Stimulated activated CD8-positive, alpha-beta memory T cell treated with anti-CD3 and anti-CD28 coated beads, Interleukin-2, amount 100 ng/mL, for 1 hour (primary cell): ENCODE measurements at regions not wholly inside any gene's neighbourhood (a gene's known extent, or its start where the extent isn't known, plus 50 kb on each side); places are given as distances from the start of the nearest gene placed in this dataset.
A peak's percentile ranks its signal among the peaks of the same experiment; 100 is the strongest.

Experiments used
- DNase-seq, 2 donors: peaks; one replicate each; pipeline ENCODE4 v3.0.0-alpha.2; 2020; ENCODE audit warnings: low read depth in 2 of 2

GRCh38 chr2:59920961-59921360 is 632.5 kb downstream of the BCL11A start:
- no peak for DNase-seq

GRCh38 chr2:59920307-59920706 is 633.1 kb downstream of the BCL11A start:
- no peak for DNase-seq

- no peak for DNase-seq
These were observed 633.9 kb downstream of the BCL11A start for GRCh38 chr2:59919579-59919978.

DNA sequence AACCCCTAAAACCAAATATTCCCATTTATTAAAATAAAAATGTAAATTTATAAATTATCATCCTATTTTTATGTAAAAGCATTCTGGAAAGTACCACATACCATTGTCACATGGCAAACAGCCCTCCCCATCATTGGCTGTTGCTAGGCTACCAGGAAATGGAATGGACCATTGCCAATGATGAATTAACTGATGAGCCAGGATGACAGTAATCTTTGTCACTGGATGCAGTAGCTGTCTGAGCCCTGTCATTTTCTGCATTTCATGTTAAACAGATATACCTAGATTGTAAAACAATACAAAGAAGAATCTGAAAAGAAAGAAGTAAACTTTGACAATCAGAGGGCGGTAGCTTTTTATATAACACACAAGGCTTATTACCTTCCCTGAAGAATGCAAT is 641.4 kb downstream of the BCL11A start:
- no peak for DNase-seq

GRCh38 chr2:59910166-59910565 is 643.3 kb downstream of the BCL11A start:
- DNase-seq = no peak

GRCh38 chr2:59909147-59909546 is 644.3 kb downstream of the BCL11A start:
- no peak for DNase-seq

GRCh38 chr2:59905731-59906130 is 647.7 kb downstream of the BCL11A start:
- DNase-seq = no peak

DNA sequence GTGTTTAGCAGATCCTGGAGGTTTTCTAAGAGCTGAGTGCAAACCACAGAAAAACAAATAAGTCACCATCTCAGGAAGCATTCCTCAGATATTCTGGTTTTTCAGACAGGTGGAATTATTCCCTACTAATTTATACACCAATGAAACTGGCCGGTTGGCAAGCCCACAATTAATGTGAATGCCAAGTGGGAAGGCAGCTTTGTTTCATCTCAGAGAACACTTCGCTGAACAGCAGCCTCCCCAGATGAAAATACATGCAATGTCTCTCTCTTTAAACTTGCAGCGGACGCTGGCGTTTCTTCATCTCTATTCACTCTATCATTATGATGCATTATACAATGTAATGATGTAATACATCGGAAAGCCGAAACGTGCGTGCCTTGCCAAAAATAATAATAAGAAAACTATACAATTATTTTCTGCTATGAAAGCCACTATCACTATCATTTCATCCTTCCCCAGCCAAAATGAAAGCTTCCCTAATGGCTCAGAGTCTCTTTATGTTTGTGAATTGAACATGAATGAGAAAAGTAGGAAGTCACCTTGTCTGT is 649.4 kb downstream of the BCL11A start:
- no peak for DNase-seq

GRCh38 chr2:59900728-59901452 is 652.6 kb downstream of the BCL11A start:
- no peak for DNase-seq

GRCh38 chr2:59899692-59900091 is 653.8 kb downstream of the BCL11A start:
- DNase-seq = no peak

DNA sequence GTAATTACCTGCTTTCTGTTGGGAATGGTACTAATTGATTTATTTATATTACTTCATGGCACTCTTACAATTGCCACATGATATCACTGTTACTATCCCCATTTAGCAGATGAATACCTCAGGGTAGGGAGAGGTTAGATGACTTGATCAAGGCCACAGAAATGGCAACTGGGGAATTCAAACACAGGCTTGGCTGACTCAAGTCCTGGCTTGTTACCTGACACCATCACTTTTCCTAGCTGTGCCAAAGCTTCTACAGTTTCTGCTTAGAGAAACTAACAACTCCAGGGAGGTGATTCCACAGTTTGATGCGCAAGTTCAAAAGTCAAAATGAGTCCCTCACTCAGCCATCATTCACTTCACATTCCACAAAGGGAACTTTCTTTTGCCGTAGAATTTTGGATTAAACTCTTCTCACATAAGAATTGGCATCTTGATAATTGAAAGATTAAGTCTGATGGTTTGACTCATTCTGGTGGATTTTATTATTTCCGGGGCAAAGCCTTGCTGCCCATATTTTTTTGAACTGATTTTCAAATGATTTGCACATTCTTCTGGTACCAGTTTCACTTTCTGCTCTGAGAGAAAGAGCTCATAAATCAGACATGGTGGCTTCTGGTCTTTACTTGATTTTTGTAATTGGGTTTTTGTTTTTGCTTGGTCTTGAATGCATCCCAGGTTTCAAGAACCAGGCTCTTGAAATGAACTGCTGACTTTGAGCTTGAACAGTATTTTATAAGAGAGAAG is 656.8 kb downstream of the BCL11A start:
- DNase-seq = no peak

DNA sequence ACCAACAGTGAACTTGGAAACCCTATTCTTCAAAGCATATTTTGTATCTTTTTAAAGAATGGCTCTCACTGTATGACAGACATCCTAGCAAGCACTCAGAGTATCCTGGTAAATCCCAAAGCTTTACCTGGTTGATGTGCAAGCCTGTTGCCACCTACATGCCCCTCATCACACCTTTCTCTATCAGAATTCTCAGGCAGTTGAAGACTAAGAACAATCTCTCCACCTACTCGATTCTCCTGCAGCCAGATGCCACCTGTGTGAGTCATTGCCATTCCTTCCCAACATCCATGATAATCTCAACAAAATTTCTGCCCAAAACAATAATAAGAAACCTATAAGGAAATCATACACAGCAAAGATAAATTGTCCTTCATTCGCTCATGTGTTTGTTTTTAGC is 659.8 kb downstream of the BCL11A start:
- DNase-seq = no peak

- DNase-seq = no peak
These were observed 661.1 kb downstream of the BCL11A start for GRCh38 chr2:59892398-59892797.

GRCh38 chr2:59889305-59889704 is 664.1 kb downstream of the BCL11A start:
- no peak for DNase-seq

DNA sequence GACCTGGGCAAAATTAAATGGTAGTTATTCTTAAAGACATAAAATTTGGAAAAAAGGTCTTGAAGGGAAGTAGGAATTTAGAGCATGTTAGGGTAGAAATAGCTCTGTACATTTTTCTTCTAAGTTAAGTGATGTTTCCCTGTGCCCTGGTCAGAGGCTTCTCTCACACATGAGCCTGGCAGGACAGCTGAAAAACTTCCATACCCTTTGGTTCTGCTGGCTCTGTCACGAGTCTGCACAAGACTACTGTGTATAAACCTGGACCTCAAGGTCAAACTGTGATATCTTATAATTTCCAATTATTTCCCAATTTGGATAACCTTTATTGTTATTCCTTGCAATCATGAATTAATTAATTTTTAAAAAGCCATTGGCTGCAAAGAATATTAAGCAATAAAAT is 664.7 kb downstream of the BCL11A start:
- no peak for DNase-seq

- DNase-seq = peak; percentile 4 to 15
These were observed 665.4 kb downstream of the BCL11A start for GRCh38 chr2:59888015-59888414.

GRCh38 chr2:59887366-59887765 is 666.1 kb downstream of the BCL11A start:
- DNase-seq = no peak

DNA sequence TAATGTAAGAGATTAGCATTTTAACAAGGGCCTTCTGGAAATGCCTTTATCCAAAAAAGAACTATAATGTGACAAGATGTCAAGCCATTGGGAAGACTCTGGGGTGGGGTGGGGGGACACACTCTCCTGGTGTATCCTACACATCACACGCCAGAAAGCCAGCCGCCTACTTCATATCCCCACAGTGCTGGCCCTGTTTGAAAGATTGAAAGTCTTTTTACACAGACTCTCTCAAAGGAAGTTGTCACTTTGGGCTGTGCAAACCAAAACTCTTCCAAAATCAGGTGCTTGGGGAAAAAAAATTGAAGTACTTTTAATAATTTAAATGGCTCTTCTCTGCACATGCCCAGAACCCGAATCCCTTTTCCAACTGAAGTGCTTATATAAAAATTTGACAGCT is 666.7 kb downstream of the BCL11A start:
- DNase-seq = no peak

DNA sequence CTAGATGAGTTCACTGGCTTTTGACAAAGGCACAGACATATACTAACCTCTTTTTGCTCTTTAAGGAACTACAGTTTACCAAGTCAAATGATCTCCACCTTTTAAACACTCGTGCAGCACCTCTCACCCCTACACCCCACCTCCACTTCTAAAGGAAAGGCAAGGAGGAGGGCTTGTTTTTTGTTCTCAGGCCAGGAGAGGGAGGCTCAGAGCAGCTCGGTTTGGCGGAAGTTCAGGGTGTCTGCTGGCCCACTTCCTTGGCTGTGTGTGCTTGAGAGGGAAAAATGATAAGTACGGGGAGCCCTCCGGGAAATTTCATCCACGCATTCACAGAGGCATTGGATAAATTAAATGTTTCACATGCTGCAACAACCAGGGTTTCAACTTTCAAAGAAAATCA is 667.9 kb downstream of the BCL11A start:
- no peak for DNase-seq

DNA sequence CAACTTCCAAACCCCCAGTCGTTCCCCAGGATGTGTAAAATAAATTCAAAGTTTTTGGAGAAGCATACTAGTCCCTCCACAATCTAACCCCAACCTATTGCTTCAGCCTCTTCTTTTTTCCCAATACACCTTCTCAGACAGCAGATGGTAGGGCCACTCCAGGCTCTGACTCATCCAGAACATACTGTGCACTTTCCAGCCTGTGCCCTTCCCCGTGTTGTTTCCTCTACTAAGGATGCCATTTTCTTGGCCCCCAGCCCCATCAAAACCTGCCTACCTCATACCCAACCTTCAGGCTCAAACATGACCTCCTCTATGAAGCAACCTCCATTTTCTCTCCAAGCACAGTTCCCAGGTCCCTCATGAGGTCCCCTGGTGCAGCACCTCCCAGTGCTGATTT is 669.3 kb downstream of the BCL11A start:
- no peak for DNase-seq

GRCh38 chr2:59882822-59883221 is 670.6 kb downstream of the BCL11A start:
- DNase-seq = no peak

GRCh38 chr2:59882279-59882678 is 671.2 kb downstream of the BCL11A start:
- DNase-seq = no peak

DNA sequence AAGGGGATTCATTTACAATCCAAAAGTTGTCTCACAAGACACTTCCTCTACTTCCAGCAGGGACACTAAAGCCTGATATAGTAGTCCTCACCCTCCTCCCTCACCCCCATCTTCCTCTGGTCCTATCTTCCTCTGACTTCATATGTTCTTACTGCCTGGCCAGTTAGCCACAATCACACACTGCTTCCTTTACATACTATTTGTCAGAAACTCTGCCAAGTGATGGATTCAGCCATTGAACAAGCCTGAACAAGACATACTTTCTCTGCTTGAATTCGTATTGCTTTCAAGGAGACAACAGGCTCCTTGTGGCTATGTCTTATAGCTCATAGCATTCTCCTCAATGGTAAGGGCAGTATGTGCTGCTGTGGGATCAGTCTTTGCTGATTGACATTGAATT is 672.2 kb downstream of the BCL11A start:
- DNase-seq = no peak
